ENCODE measurements at regions not wholly inside any gene's neighbourhood (a gene's known extent, or its start where the extent isn't known, plus 50 kb on each side); places are given as distances from the start of the nearest gene placed in this dataset.

- Histone ChIP-seq H4K5ac (ENCODE audit: insufficient read length, low read depth, low read length) (no peak overlapping the region), H4K20me1 (replicated peaks in 1 of 2; ENCODE audit: control insufficient read depth in 1 of 2, insufficient read depth in 2 of 2, low read length in 2 of 2) (no peaks in the 10 kb centered on the region), H3K4me2 (ENCODE audit: insufficient read depth in 1 of 2, low read depth in 2 of 2, low read length in 2 of 2) (no peak overlapping the region), H3K79me2 (ENCODE audit: control insufficient read depth in 1 of 2, insufficient read depth in 2 of 2, low read length in 2 of 2) (no peaks in the 10 kb centered on the region), H3K23me2 (ENCODE audit: low read depth, low read length) (no peaks in the 10 kb centered on the region; the same call in 1 of the 2 replicates), H3K36me3 (ENCODE audit: control insufficient read depth in 2 of 4, insufficient read depth in 4 of 4, low read length in 3 of 4) (no peaks in the 10 kb centered on the region), H3K4ac (replicated peaks; ENCODE audit: insufficient read length, low read depth, low read length) (no peak overlapping the region), H2BK5ac (ENCODE audit: low read depth, low read length) (no peak overlapping the region), H3K18ac (ENCODE audit: extremely low read depth, low read length) (no peak overlapping the region), H3K79me1 (ENCODE audit: low read depth, low read length) (no peaks in the 10 kb centered on the region), H3K56ac (replicated peaks; ENCODE audit: insufficient read length, low read depth, low read length) (no peak overlapping the region), H2BK120ac (replicated peaks; ENCODE audit: low read depth, low read length) (no peak overlapping the region), H2AFZ (ENCODE audit: low read length) (no peak overlapping the region), H3K23ac (ENCODE audit: insufficient read length) (no peak overlapping the region), H4K91ac (replicated peaks; ENCODE audit: insufficient read length, low read length) (no peak overlapping the region), H2BK20ac (ENCODE audit: low read length) (no peak overlapping the region), H4K8ac (ENCODE audit: extremely low read depth, insufficient read depth, low read length) (no peak overlapping the region), H3K4me1 (replicated peaks in 1 of 4; ENCODE audit: control insufficient read depth in 3 of 4, insufficient read depth in 4 of 4, low read length in 3 of 4) (no peaks in the 10 kb centered on the region), H3K14ac (ENCODE audit: insufficient read length) (no peak overlapping the region), H3K9ac (replicated peaks in 1 of 4; ENCODE audit: extremely low read depth in 1 of 4, low read depth in 3 of 4, low read length in 3 of 4) (no peak overlapping the region), H3K4me3 (ENCODE audit: extremely low read depth in 1 of 4, insufficient read depth in 2 of 4, low read depth in 3 of 4, low read length in 4 of 4) (no peak overlapping the region), H2BK15ac (ENCODE audit: low read length) (no peak overlapping the region), H3K9me3 (ENCODE audit: insufficient read depth in 2 of 2, low read depth in 1 of 2, low read length in 1 of 2) (no peaks in the 10 kb centered on the region; a peak in 1 of 4 replicates), H2AK5ac (ENCODE audit: low read depth, low read length) (no peak overlapping the region), H3K27ac (ENCODE audit: low read depth, low read length) (no peak overlapping the region), H2BK12ac (ENCODE audit: low read depth, low read length) (no peak overlapping the region), H3K27me3 (replicated peaks in 1 of 4; ENCODE audit: control insufficient read depth in 3 of 4, extremely low read depth in 1 of 4, insufficient read depth in 3 of 4, low read length in 3 of 4) (no peaks in the 10 kb centered on the region)
- FAIRE-seq (no peak), DNase-seq (ENCODE audit: low read depth in 1 of 2, low spot score in 2 of 2) (no peak)
- CTCF ChIA-PET (ENCODE audit: partially characterized antibody): no interaction called here
- TF ChIP-seq RBBP5 (IDR thresholded peaks at IDR 0.05; ENCODE audit: borderline replicate concordance, low read depth, low read length): no peak
- no peak for TF ChIP-seq KDM5A (IDR thresholded peaks at IDR 0.05; ENCODE audit: low read length)
- no peak for TF ChIP-seq CEBPB (IDR thresholded peaks at IDR 0.05; ENCODE audit: low read depth, low read length)
- no peak for TF ChIP-seq ASH2L (IDR thresholded peaks at IDR 0.05; ENCODE audit: low read length)
- TF ChIP-seq TBP (IDR thresholded peaks at IDR 0.05; ENCODE audit: low read depth, low read length): no peak
- TF ChIP-seq MAFK (IDR thresholded peaks at IDR 0.05; ENCODE audit: low read depth, low read length): no peak
- TF ChIP-seq CBX5 (IDR thresholded peaks at IDR 0.05; ENCODE audit: low read depth, low read length): no peak
- no peak for TF ChIP-seq POLR2A (IDR thresholded peaks at IDR 0.05; ENCODE audit: control extremely low read depth in 1 of 2, low read depth in 2 of 2, low read length in 2 of 2)
- no peak for TF ChIP-seq RAD21 (IDR thresholded peaks at IDR 0.05 in 1 of 2, conservative IDR thresholded peaks at IDR 0.05 in 1 of 2; ENCODE audit: low read depth in 2 of 2, low read length in 2 of 2)
- no peak for TF ChIP-seq TCF12 (IDR thresholded peaks at IDR 0.05; ENCODE audit: low read depth, low read length)
- no peak for TF ChIP-seq RNF2 (IDR thresholded peaks at IDR 0.05; ENCODE audit: borderline replicate concordance, low read depth, low read length, missing control alignments, poor library complexity, severe bottlenecking)
- TF ChIP-seq CBX8 (IDR thresholded peaks at IDR 0.05; ENCODE audit: borderline replicate concordance, low read depth, low read length): no peak
- TF ChIP-seq SUZ12 (IDR thresholded peaks at IDR 0.05; ENCODE audit: low read length): no peak
- TF ChIP-seq ZNF274 (IDR thresholded peaks at IDR 0.05; ENCODE audit: borderline replicate concordance, extremely low read depth, low read length): no peak
- no peak for TF ChIP-seq JUN (IDR thresholded peaks at IDR 0.05; ENCODE audit: low read depth, low read length)
- no peak for TF ChIP-seq EGR1 (IDR thresholded peaks at IDR 0.05; ENCODE audit: borderline replicate concordance, low read depth, low read length)
- 94% methylated on average over 1 of the region's 1 CpG; no CpG with 5 or more reads in 1 of the 2 experiments for WGBS, 2 experiments (ENCODE audit: extremely low coverage in 1 of 2, insufficient coverage in 1 of 2, insufficient read length in 1 of 2, insufficient replicate concordance in 2 of 2, low coverage in 1 of 2, low lambda C conversion rate in 2 of 2, missing lambda C conversion rate in 1 of 2)
- POLR2A ChIA-PET (ENCODE audit: partially characterized antibody): no interaction called here
Observed at GRCh38 chr2:13725945-13726344, 906.6 kb upstream of the LRATD1 start.

All from H1 (cell line).